ENCODE measurements at regions not wholly inside any gene's neighbourhood (a gene's known extent, or its start where the extent isn't known, plus 50 kb on each side); places are given as distances from the start of the nearest gene placed in this dataset.

DNA sequence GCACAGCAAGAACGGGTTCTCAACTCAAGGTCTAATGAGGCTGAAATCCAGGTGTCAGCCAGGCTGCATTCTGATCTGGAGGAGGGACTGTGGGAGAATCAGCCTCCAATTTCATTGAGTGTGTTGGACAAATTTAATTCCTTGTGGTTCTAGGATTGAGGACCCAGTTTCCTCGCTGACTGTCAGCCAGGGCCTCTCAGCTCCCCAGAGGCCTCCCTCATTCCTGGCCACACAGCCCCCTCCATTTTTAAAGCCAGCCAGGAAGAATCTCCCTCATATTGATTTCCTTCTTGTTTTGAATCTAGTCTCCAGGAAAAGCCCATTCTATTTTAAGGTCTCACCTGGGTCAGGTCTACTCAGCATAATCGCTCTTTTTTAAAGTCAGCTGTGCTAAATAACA lies 73.7 kb upstream of the ARMC2 start:
- no peak overlapping the region for H3K4me3 ChIP-seq (ENCODE audit: low read depth in 1 of 2, low read length in 2 of 2)
- 93 to 96% methylated on average over 3 of the region's 3 CpGs for WGBS, 2 donors
- H3K9me3 ChIP-seq (ENCODE audit: control insufficient read depth in 2 of 2, insufficient read depth in 1 of 2, low read depth in 1 of 2, low read length in 1 of 2): no peaks in the 10 kb centered on the region
- H3K27me3 ChIP-seq (ENCODE audit: control insufficient read depth in 1 of 2, insufficient read depth in 2 of 2, low read length in 2 of 2): no peaks in the 10 kb centered on the region
- no peaks in the 10 kb centered on the region for H3K4me1 ChIP-seq (ENCODE audit: control insufficient read depth in 2 of 2, insufficient read depth in 2 of 2, low read length in 1 of 2)
- no peak overlapping the region for H3K27ac ChIP-seq (ENCODE audit: low read depth in 2 of 2, low read length in 1 of 2)
- H3K36me3 ChIP-seq (ENCODE audit: control insufficient read depth in 2 of 2, insufficient read depth in 2 of 2, low read length in 1 of 2): no peaks in the 10 kb centered on the region

DNA sequence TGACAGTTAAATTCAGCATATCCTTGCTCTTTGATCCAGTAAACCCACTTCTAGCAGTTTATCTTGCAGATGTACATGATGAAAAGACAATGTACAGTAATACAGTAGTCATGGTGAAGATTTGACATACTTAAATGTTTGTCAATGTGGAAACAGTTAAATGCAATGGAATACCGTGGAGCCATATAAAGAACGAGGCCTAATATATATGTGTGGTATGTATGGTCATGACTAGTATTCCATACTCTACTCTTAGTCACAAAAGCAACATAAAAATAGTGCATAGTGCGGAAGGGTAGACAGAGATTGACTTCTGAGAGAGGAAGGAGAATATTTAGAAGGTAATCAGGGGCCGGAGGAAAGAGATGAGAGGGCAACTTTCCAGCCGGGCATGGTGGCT lies 70.7 kb upstream of the ARMC2 start:
- no peak overlapping the region for H3K4me3 ChIP-seq (ENCODE audit: low read depth in 1 of 2, low read length in 2 of 2)
- 91% methylated on average over 5 of the region's 5 CpGs for WGBS, 2 donors
- no peak overlapping the region for H3K27ac ChIP-seq (ENCODE audit: low read depth in 2 of 2, low read length in 1 of 2)
- H3K4me1 ChIP-seq (ENCODE audit: control insufficient read depth in 2 of 2, insufficient read depth in 2 of 2, low read length in 1 of 2): peaks cover 0 to 3% of the 10 kb centered on the region in 2 donors
- no peaks in the 10 kb centered on the region for H3K27me3 ChIP-seq (ENCODE audit: control insufficient read depth in 1 of 2, insufficient read depth in 2 of 2, low read length in 2 of 2)
- no peaks in the 10 kb centered on the region for H3K36me3 ChIP-seq (ENCODE audit: control insufficient read depth in 2 of 2, insufficient read depth in 2 of 2, low read length in 1 of 2)
- H3K9me3 ChIP-seq (ENCODE audit: control insufficient read depth in 2 of 2, insufficient read depth in 1 of 2, low read depth in 1 of 2, low read length in 1 of 2): no peaks in the 10 kb centered on the region

DNA sequence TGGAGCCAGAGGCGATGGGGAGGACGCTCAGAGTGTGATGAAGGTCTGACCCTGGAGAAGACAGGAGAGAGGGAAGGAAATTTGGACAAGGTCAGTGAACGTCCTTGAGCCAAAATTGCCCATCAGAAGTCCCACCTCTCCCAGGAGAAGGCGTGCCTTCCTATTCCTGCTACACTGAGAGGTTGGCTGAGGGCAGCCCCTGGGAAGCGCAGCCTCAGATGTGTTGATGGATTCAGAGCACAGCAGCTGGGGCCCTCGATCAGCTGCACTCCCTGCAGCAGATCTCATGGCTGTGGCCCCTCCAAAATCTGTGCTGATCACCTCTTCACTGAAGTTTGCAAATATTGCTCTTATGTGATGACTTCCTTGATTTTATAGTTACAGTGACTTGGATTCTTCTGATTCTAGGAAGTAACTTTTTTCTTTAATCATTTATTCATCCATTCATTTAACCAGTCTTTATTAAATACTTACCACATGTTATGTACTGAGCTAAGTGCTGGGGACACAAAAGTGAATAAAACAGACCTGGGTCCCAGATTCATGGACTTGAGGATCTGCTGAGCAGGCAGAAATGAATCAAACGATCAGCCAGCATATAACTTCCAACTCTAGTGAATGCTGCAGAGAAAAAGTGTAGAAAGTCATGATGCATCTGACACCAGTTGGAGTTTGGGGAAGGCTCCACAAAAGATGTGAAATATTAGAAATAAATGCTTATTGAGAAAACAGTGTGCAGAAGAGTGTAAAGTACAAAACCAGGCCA lies 69.6 kb upstream of the ARMC2 start:
- Histone ChIP-seq H3K27ac (ENCODE audit: low read depth in 2 of 2, low read length in 1 of 2) (no peak overlapping the region), H3K27me3 (ENCODE audit: control insufficient read depth in 1 of 2, insufficient read depth in 2 of 2, low read length in 2 of 2) (no peaks in the 10 kb centered on the region), H3K4me1 (ENCODE audit: control insufficient read depth in 2 of 2, insufficient read depth in 2 of 2, low read length in 1 of 2) (peaks cover 0 to 3% of the 10 kb centered on the region in 2 donors), H3K9me3 (ENCODE audit: control insufficient read depth in 2 of 2, insufficient read depth in 1 of 2, low read depth in 1 of 2, low read length in 1 of 2) (no peaks in the 10 kb centered on the region), H3K36me3 (ENCODE audit: control insufficient read depth in 2 of 2, insufficient read depth in 2 of 2, low read length in 1 of 2) (no peaks in the 10 kb centered on the region), H3K4me3 (ENCODE audit: low read depth in 1 of 2, low read length in 2 of 2) (no peak overlapping the region)
- WGBS, 2 donors: 84% methylated on average over 7 of the region's 7 CpGs

DNA sequence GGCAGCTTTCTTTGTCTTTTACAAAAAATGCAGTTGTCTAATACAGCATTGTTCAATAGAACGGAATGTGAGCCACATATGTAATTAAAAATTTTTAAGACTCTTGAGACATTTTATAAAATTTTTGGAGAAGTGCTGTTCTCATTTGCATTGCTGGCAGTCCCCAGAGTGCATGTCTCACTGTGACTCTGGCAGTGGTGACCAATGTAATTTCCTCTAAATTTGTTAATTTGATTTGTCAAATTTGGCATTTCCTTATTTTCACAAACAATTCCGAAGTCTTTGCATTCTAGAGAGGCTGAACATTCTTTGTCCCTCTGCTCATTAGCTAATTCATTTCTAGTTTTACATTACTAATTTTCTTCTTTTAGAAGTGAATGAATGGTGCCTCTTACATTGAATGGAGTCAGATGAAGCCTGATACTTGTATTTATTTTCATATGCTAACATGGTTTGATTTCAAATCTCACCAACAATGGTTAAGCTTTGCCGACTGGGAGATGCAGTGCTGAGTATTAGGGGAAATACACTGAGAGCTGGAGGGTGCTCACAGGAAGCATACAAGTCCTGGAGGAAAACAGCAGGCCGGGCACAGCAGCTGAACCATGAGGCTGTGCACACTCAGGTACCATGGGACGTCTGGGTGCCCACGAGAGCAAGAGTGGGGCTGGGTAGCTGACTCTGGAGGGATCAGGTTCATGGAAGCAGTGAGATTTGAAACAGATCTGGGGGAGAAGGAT lies 68.5 kb upstream of the ARMC2 start:
- 80% methylated on average over 6 of the region's 6 CpGs for WGBS, 2 donors
- Histone ChIP-seq H3K27me3 (ENCODE audit: control insufficient read depth in 1 of 2, insufficient read depth in 2 of 2, low read length in 2 of 2) (no peaks in the 10 kb centered on the region), H3K9me3 (ENCODE audit: control insufficient read depth in 2 of 2, insufficient read depth in 1 of 2, low read depth in 1 of 2, low read length in 1 of 2) (no peaks in the 10 kb centered on the region), H3K4me1 (ENCODE audit: control insufficient read depth in 2 of 2, insufficient read depth in 2 of 2, low read length in 1 of 2) (peaks cover 0 to 3% of the 10 kb centered on the region in 2 donors), H3K4me3 (ENCODE audit: low read depth in 1 of 2, low read length in 2 of 2) (no peak overlapping the region), H3K27ac (ENCODE audit: low read depth in 2 of 2, low read length in 1 of 2) (no peak overlapping the region), H3K36me3 (ENCODE audit: control insufficient read depth in 2 of 2, insufficient read depth in 2 of 2, low read length in 1 of 2) (no peaks in the 10 kb centered on the region)

GRCh38 chr6:108780784-108781183 lies 67.4 kb upstream of the ARMC2 start:
- WGBS, 2 donors: 83 to 88% methylated on average over 6 of the region's 6 CpGs
- Histone ChIP-seq H3K4me3 (ENCODE audit: low read depth in 1 of 2, low read length in 2 of 2) (no peak overlapping the region), H3K27me3 (ENCODE audit: control insufficient read depth in 1 of 2, insufficient read depth in 2 of 2, low read length in 2 of 2) (no peaks in the 10 kb centered on the region), H3K36me3 (ENCODE audit: control insufficient read depth in 2 of 2, insufficient read depth in 2 of 2, low read length in 1 of 2) (no peaks in the 10 kb centered on the region), H3K9me3 (ENCODE audit: control insufficient read depth in 2 of 2, insufficient read depth in 1 of 2, low read depth in 1 of 2, low read length in 1 of 2) (no peaks in the 10 kb centered on the region), H3K4me1 (ENCODE audit: control insufficient read depth in 2 of 2, insufficient read depth in 2 of 2, low read length in 1 of 2) (peaks cover 0 to 3% of the 10 kb centered on the region in 2 donors), H3K27ac (ENCODE audit: low read depth in 2 of 2, low read length in 1 of 2) (no peak overlapping the region)

DNA sequence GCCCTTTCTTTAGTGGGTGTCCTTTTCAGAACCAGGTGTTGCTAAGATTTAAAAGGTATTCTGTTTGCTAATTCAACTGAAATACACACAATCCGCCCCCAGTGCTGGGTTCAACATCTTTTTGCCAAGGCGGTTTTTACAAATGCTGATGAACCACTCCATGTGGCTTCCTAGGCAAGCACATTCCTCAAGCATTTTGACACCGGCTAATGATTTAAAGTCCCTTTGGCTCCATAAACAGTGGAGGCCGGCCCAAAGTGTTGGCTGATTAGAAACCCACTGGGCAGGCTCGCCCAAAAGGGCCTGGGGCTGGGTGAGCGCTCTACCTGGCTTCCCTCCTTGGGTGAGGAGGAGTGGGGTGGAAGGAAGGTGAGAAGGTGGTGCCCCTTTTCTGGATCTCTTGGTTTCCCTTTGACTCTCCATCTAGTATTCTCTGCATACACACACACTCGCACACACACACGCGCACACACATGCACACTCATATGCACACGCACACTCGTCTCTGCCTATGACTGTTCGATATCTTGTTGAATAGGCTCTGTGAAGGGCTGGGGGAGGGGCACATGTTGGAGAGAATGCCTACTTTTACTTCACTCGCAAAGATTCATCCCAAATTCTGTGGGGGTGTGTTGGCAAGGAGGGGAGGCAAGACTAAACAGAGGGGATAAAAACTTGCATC lies 66.7 kb upstream of the ARMC2 start:
- 46 to 51% methylated on average over 13 of the region's 13 CpGs for WGBS, 2 donors
- Histone ChIP-seq H3K27ac (ENCODE audit: low read depth in 2 of 2, low read length in 1 of 2) (no peak overlapping the region), H3K4me3 (ENCODE audit: low read depth in 1 of 2, low read length in 2 of 2) (peak overlapping the region in 1 of 2 donors; percentile 60), H3K9me3 (ENCODE audit: control insufficient read depth in 2 of 2, insufficient read depth in 1 of 2, low read depth in 1 of 2, low read length in 1 of 2) (no peaks in the 10 kb centered on the region), H3K36me3 (ENCODE audit: control insufficient read depth in 2 of 2, insufficient read depth in 2 of 2, low read length in 1 of 2) (no peaks in the 10 kb centered on the region), H3K4me1 (ENCODE audit: control insufficient read depth in 2 of 2, insufficient read depth in 2 of 2, low read length in 1 of 2) (peaks cover 0 to 3% of the 10 kb centered on the region in 2 donors), H3K27me3 (ENCODE audit: control insufficient read depth in 1 of 2, insufficient read depth in 2 of 2, low read length in 2 of 2) (no peaks in the 10 kb centered on the region)

DNA sequence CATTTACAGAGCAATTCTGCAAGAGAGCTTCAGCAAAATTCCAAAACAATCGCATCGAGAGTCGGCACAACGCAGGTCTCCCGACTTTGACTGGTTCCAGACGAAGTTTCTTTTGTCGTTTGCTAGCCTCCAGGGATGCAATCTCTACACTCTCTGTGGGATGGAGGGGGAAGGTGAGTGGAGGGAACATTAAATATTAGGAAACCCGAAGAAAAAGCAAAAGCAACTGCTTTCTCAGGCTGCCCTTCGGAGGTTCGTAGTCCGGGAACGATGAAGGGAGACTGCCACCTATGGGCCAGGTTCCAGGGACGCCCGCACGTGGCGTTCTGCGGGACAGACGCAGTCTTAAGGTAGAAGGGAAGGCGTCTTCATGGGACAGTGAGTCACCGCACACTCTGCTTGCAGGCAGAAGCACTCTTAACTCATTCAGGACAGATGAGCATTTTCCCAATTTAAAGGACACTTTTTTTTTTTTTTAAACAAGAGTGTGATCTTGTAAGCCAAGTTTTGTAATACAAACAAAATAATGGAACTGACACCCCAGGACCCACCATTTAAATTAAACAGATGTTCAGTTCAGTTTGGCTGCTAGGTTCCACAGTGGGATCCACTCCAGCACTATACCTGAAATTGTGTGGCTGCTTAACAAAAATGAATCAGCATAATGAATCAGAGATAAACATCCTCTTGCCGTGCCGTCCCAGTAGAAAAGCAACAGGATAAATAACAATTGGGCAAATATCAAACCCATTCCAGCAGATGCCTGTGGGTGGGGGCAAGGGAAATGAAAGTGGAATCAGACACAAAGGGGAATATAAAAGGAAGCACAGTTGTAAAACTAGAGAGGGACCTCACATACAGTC lies 65.8 kb upstream of the ARMC2 start:
- 2 to 3% methylated on average over 22 of the region's 22 CpGs for WGBS, 2 donors
- no peaks in the 10 kb centered on the region for H3K9me3 ChIP-seq (ENCODE audit: control insufficient read depth in 2 of 2, insufficient read depth in 1 of 2, low read depth in 1 of 2, low read length in 1 of 2)
- H3K4me3 ChIP-seq (ENCODE audit: low read depth in 1 of 2, low read length in 2 of 2): peak overlapping the region; percentile 42 to 60

GRCh38 chr6:108785653-108786052 lies 62.6 kb upstream of the ARMC2 start:
- H3K27ac ChIP-seq (ENCODE audit: low read depth in 2 of 2, low read length in 1 of 2): no peak overlapping the region
- no peaks in the 10 kb centered on the region for H3K9me3 ChIP-seq (ENCODE audit: control insufficient read depth in 2 of 2, insufficient read depth in 1 of 2, low read depth in 1 of 2, low read length in 1 of 2)
- WGBS, 2 donors: 88% methylated on average over 7 of the region's 7 CpGs
- peaks cover 0 to 3% of the 10 kb centered on the region in 2 donors for H3K4me1 ChIP-seq (ENCODE audit: control insufficient read depth in 2 of 2, insufficient read depth in 2 of 2, low read length in 1 of 2)
- H3K27me3 ChIP-seq (ENCODE audit: control insufficient read depth in 1 of 2, insufficient read depth in 2 of 2, low read length in 2 of 2): no peaks in the 10 kb centered on the region
- H3K4me3 ChIP-seq (ENCODE audit: low read depth in 1 of 2, low read length in 2 of 2): no peak overlapping the region
- no peaks in the 10 kb centered on the region for H3K36me3 ChIP-seq (ENCODE audit: control insufficient read depth in 2 of 2, insufficient read depth in 2 of 2, low read length in 1 of 2)

More for the DNA sequence above, 65.8 kb upstream of the ARMC2 start:
- no peaks in the 10 kb centered on the region for H3K27me3 ChIP-seq (ENCODE audit: control insufficient read depth in 1 of 2, insufficient read depth in 2 of 2, low read length in 2 of 2)
- peak overlapping the region in 1 of 2 donors; percentile 28 for H3K27ac ChIP-seq (ENCODE audit: low read depth in 2 of 2, low read length in 1 of 2)
- peaks cover 0 to 3% of the 10 kb centered on the region in 2 donors for H3K4me1 ChIP-seq (ENCODE audit: control insufficient read depth in 2 of 2, insufficient read depth in 2 of 2, low read length in 1 of 2)
- no peaks in the 10 kb centered on the region for H3K36me3 ChIP-seq (ENCODE audit: control insufficient read depth in 2 of 2, insufficient read depth in 2 of 2, low read length in 1 of 2)

DNA sequence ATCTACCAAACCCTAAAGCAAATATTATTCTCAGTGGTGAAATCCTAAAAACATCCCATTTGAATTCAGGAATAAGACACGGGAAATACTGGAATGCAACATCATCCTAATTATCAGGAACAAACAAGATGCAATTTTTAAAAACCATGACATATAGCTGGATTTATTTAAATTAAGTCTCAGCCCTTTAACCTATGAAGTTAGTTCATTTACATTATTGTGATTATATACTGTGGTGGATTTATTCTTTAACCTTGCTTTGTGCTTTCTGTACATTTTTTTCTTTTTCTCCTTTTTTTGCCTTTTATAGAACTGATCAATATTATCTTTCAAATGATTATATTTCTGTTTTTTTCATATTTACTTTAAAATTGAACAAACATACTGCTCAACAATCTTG lies 59.8 kb upstream of the ARMC2 start:
- Histone ChIP-seq H3K27me3 (ENCODE audit: control insufficient read depth in 1 of 2, insufficient read depth in 2 of 2, low read length in 2 of 2) (no peaks in the 10 kb centered on the region), H3K9me3 (ENCODE audit: control insufficient read depth in 2 of 2, insufficient read depth in 1 of 2, low read depth in 1 of 2, low read length in 1 of 2) (no peaks in the 10 kb centered on the region), H3K27ac (ENCODE audit: low read depth in 2 of 2, low read length in 1 of 2) (no peak overlapping the region), H3K4me1 (ENCODE audit: control insufficient read depth in 2 of 2, insufficient read depth in 2 of 2, low read length in 1 of 2) (no peaks in the 10 kb centered on the region), H3K4me3 (ENCODE audit: low read depth in 1 of 2, low read length in 2 of 2) (no peak overlapping the region), H3K36me3 (ENCODE audit: control insufficient read depth in 2 of 2, insufficient read depth in 2 of 2, low read length in 1 of 2) (no peaks in the 10 kb centered on the region)
- 93 to 95% methylated on average over 1 of the region's 1 CpG for WGBS, 2 donors
